GM21825 (cell line): ENCODE measurements at regions not wholly inside any gene's neighbourhood (a gene's known extent, or its start where the extent isn't known, plus 50 kb on each side); places are given as distances from the start of the nearest gene placed in this dataset.
"Not testable (repeated sequence)": the region's sequence is repeated elsewhere in the genome, so short reads cannot be mapped to it uniquely, and the experiment has no call there.

Experiments
- ATAC-seq: cut with Tn5 transposase; IDR thresholded peaks from one replicate; pipeline ENCODE4 v1.9.1; 2021; ENCODE audit warnings: mild to moderate bottlenecking, moderate library complexity; ENCODE audit not compliant: unreplicated experiment

DNA sequence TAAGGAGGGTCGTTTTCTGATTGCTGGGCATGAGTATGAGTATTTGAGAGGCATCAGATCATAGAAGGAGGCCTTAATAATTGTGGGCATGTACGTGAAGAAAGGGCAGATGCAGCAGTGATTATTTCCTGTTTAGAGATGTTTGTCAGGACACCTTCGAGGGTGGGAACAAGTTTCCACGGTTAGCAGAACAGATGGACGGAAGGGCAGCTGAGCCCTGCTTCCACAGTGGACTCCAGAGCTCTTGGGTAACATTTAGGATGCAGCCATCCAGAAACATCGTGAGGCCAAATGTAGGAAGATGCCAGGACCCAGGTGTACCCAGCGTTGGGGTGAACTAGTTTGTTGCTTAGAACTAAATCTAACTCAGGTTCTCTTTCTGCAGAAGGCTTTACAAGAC, 231.3 kb upstream of the FAT1 start:
- ATAC-seq: no peak

DNA sequence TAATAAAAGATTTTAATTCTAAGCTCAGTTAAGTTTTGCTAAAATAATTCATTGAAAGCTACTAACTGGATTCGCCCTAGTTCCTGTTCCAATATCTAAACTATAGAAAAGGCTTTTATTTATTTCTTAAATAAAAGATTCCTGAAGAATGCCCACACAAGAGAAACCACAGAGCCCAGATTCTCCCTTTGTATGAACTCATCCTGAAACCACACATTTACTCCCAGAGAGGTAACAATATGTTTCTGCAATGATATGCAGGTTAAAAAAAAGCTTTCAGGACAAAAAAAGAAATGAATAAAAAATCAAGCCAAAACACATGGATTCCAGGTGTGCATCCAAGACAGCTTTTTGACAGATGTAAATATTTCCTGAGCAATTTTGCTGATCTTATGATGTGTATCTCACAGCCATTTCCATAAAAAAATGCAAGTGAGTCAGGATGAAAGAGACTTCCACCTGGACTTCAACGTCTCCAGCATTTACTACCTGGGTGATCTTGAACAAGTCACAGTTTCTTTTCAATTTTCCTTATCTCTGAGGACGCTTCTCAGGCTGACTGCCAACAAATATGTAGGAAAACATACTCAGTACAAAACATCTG, 234.4 kb upstream of the FAT1 start:
- no peak for ATAC-seq

DNA sequence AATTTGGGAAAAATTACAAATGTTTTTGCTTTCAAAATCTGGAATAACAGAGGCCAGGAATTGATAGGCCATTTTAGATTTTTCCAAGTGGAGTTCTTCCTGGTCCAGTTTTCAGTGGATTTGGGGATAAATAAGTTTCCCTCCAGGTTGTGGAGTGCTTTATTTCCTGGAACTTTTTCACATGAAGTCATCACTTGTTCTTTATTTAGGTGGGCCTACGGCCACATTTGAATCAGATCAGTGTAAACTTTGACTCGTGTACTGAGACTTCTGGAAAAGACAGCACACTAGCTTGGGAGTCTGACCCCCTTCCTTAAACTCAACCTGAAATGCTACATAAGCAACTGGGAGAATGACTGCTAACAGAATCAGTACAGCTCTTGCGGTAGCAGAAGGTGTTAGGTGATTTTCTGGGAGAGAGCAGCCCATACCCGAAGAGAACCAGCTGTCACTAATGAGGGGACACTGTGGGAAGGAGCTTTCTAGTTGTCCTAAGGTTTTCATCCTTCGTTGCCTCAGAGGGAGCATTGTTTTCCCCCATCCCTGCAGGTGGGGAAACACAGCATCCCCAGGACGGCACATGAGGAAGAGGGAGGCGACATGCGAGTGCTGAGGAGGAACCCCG, 235.2 kb upstream of the FAT1 start:
- ATAC-seq: no peak

DNA sequence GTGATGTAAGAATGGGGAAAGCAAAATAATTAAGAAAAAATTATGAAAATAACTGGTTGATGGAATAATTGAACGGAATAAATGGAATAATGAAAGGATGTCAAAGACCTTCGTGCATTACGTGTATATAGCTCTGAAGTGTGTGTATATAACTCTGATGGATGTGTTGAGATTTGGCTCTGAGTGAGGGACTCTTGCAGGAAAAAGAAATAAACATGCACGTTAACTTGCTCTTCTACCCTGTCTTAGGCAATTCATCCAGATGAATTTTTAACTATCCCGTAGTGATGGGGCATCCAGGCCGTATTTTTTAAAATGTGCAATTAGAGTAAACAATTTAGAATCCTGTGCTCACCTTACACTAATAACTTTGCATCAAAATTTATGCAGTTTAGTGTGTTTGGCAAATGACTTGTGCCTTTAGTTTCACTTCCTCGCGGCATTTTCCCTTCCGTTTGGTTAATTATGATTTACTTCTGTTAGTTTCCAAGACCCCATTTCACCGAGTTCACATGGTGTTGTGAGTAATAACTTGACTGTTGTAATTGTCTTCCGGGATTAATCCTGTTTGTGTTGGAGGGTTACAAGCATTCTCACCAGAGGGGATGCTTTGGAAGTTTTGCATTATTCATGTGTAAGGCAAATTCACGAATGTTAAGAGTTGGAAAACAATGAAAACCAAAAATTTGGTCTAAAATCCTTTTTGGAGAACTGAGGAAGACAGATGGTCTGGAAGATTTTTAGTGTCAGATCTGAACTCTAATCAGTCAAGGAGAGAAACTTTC, 256.5 kb upstream of the FAT1 start:
- ATAC-seq: no peak

DNA sequence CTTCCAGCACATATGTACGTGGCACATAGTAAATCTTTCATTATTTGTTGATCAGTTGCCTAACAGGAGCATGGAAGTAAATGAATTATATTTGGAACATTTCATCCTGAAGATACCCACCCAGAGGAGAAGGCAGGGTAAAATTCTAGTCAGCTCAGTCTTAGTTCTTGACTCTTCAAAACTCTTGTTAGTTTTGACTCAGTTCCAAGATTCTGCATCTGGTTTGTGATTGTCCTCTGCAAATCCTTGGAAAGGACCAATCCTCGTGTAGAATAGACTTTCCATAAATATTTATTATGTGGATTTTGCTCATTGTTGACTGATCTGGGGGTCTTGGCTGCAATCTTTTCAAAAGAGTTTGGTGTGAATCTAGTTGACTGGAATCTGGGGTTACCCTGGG, 257.5 kb upstream of the FAT1 start:
- ATAC-seq: no peak

DNA sequence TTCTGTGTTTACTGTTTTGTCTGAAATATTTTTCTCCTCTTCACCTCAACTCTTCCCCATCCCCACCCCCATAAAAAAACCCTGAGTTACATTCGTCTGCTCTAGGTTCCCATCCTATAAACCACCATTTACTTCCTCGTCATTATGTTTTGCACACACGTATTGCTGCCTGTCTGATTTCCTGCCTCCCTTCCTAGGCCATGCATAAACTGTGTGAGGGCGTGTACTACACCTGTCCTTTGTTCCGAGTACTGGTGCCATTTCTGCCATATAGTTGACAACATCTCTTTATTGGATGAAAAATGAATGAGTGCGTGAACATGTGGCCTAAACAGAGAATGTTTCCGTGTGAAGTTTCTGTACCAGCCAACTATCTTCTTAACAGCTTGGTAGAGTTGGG, 258.5 kb upstream of the FAT1 start:
- ATAC-seq: no peak

DNA sequence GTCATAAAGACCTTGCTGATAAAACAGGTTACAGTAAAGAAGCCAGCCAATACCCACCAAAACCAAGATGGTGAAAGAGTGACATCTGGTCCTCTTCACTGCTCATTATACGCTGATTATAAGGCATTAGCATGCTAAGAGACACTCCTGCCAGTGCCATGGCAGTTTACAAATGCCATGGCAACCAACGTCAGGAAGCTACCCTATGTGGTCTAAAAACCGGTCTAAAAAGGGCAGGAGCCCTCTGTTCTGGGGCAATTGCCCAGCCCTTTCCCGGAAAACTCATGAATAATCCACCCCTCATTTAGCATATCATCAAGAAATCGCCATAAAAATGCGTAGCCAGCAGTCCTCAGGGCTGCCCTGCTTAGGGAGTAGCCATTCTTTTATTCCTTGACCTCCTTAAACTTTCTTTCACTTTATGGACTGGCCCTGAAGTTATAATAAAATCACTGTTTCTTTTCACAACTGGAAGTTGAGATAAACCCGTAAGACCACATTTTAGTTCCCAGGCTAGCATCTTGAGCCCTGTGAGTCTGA, 260.5 kb upstream of the FAT1 start:
- ATAC-seq: no peak

DNA sequence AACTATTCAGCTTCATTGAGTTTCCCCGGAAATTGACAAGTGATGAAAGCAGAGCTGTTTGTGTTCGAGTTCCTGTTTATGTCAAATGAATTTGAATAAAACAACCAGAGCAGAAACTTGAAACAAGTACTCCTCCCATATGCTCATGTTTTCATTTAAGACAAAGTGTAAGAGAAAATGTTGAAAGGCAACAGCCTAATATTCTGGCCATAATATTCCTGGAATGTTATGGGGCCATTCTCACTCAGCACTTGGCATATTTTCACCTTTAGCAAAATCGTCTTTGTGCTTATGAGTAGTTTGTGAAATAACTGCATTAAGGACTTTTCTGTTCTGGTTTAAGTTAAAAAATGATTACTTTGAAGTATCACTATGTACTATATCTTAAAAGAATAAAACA, 276.0 kb upstream of the FAT1 start:
- no peak for ATAC-seq

DNA sequence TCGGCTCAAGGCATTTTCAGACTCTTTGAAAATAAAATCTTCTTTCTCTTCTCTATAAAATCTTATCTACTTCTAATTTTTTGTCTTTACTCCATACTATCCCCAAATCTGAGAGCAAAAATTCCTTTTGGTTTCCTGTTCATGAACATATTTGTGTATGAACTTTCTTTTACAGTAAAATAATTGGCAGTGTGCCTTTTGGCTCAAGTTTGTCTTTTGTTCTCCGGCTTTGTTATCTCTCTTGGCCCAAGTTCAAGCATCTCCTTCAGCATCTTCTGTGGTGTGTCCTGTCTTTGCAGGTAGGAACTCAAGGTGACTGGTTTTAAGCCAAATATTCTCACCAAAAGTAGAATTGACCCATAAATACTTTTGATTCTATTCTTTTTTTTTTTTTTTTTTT, 276.6 kb upstream of the FAT1 start:
- ATAC-seq: no peak

DNA sequence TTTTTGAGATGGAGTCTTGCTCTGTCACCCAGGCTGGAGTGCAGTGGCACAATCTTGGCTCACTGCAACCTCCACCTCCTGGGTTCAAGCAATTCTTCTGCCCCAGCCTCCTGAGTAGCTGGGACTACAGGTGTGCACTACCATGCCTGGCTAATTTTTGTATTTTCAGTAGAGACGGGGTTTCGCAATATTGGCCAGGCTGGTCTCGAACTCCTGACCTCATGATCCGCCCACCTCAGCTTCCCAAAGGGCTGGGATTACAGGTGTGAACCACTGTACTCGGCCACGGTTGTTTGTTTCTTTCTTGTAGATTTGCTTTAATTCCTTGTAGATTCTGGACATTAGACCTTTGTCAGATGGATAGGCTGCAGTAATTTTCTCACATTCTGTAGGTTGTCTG, 278.5 kb upstream of the FAT1 start:
- ATAC-seq: not testable (repeated sequence)

DNA sequence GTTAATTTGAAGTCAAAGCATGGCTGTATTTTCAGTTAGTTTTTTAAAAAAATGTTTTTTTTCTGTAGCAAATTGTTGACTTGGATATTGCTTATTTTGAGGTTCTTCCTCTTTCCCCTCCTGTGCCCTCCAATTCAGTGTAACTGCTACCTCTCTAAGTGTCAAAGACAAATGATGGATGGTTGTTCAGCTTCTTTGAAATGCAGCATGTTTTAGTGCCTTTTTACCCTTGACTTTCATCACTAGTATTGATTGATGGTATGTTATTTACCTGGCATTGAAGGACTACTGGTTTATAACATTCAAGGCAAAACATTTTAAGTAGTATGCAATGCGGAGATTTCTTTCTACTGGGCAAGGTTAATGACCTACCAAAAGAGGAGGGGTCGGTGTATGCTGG, 281.0 kb upstream of the FAT1 start:
- ATAC-seq: no peak

DNA sequence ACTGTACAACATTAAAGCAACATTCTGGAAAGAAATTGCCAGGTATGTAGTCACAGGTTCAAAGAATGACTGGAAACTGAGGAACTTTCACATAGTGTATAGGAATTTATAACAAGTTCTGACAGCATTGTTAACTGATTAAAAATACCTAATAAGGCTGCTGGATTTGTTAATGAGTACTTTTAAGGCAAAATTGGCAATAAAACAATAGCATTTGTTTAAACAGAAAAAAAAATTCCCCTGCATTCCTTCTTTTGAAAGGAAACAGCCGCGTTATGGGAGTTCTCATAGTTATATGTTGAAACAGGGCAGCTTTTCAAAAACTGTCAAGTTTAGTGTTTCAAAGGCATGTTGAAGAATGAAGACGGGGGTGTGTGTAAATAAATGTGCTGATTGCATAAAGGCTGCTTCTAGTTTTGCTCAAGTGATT, 282.5 kb upstream of the FAT1 start:
- ATAC-seq: no peak

DNA sequence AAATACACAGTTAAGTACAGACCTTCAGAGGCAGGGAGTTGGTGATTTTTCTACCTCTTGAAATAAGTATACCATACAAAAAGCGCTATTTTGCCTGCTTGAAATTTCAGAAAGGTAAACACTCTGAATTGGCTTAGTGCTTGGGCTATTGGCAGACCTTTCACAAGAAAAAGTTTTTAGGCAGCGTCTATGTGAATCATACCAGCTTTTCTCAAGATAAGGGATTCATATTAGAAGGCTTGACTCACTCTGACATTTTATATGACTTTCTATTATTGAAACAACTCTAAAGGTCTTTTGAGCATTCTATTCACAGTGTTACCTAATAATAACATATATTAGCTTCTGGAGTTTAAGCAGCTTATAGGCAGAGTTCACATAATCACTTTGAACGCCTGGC, 286.4 kb upstream of the FAT1 start:
- ATAC-seq: no peak

DNA sequence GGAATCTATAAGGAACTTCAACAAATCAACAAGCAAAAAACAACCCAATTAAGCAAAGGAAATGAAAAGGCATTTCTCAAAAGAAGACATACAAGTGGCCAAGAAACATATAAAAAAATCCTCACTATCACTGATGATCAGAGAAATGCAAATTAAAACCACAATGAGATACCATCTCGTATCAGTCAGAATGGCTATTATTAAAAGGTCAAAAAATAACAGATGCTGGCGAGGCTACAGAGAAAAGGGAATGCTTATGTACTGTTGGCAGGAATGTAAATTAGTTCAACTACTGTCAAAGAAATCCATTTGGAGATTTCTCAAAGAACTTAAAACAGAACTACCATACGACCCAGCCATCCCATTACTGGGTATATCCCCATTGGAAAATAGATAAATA, 292.4 kb upstream of the FAT1 start:
- ATAC-seq: no peak

DNA sequence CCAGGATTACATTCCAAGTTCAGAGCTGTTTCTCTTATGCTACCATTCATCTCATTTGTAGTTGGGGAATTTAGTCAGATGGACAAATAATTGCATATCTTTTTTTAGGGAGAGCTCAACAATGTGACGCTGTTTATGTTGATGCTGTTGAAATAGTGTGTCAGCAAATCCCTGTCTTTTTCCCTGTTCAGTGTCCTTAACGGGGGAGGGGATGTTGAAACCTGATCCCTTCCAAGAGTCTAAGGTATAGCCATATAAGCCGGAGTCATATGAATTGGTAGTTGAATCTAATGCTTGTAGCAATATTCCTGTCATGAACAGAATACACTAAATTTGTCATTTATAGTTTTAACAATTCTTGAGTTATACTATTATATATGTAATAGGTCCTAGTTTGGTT, 293.5 kb upstream of the FAT1 start:
- ATAC-seq: no peak

DNA sequence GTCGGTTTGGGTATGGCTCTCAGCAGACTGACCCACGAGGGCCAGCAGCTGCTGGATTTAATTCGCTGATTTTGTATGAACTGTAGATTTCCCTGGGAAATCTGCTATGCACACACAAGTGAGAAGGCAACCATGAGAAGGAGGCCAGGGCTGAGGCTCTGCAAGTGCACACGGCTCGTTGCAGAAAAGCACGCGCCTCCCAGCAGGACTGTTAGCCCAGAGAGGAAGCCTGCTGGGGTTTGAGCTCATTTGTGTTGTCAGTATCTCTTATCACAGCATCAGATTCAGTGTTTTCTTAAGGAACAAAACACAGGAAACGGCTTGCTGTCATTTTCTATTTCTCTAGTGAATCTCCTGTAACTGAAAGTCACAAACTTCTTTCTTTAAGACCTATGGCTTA, 296.2 kb upstream of the FAT1 start:
- ATAC-seq: no peak

DNA sequence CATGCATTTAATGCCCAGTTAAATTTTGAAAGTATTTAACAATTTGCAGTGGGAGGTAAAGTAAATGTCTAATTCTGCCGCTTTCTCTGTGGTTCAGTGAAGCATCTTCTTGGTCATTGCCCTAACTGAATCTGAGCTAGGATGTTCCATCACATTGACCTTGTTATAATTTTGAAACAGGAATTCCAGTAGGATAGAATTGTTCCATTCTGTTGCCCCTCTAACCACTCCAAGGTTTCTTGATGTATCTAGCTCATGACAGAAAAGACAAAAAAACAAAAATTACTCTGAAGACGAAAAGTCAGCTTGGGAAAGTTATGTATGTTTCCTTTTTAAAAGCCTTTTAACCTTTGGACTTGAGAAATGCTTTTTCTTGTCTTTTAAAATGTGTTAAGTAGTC, 297.0 kb upstream of the FAT1 start:
- no peak for ATAC-seq

DNA sequence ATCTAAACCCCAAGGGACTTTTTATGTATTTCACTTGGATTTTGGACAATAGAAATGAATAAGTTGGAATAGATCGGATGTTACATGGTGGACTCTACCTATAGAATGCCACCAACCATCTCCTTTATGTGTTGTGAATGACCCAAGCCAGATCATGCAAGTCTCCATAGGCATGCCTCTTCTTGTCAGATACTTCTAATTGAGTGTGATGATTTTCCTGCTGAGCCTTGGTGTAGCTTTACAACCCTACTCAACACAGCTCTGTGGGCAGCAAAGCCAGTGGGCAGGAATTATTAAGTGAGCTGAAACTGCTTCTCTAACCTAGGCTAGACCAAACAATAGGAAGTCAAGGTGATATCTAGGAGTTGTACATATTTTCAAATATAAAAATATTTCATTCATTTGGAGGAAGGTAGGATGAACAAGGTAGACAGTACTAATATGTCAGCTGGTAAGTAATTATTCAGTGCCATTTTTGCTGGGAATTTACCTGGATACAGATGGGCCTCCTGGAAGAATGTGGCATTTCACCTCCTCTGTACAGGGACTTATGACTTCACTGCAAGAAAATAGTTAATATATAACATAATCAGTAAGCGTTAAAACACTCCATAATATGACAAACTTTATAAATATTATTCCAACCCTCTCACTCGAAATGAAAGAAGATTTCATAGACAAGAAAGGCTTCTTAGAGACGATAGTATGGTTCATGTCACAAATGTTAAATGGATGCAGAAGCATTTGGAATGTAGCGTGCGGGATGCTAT, 298.0 kb upstream of the FAT1 start:
- ATAC-seq: no peak

DNA sequence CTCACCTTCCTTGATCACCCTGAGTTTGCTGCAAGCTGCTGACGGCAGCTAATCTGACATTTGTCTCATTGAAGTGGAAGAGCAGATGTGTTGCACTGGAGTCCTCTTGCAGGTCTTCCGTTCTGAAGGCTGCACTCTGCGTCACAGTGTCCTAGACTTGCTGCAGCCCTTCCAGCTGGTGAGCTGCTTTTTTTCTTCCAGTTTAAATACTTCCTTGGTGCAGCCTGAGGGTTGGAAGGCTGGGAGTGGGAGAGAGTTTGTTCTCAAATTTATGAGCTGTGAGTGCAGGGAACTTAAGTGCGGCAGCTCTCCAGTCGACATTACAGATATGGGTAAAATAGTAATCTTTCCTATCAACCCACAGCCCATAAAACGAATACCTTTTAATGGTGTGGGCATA, 303.6 kb upstream of the FAT1 start:
- ATAC-seq: no peak

DNA sequence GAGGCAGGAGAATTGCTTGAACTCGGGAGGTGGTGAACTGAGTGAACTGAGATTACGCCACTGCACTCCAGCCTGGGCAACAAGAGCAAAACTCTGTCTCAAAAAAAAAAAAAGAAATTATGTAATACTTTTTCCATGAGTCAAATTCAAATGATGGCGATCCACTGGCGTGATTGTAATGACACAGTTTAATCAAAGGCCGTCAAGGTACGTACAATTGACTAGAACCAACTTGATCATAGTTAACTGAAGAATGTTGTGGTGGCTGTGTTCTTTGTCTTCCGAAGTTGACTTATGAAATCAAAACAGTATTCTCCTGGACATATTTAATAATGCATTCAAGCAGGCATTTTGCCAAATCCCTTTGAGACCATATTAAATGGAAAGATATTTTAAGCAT, 318.6 kb upstream of the FAT1 start:
- ATAC-seq: no peak

DNA sequence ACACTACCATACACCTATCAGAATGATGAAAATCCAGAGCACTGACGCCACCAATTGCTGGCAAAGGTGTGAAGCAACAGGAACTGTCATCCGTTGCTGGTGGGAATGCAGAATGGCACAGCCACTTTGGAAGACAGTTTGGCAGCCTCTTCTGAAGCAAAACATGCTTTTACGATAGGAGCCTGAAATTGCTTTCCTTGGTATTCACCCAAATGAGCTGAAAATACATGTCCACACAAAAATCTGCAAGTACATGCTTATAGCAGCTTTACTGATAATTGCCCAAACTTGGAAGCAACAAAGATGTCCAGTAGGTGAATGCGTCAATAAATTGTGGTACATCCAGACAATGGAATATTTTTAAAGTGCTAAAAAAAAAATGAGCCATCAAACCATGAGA, 322.8 kb upstream of the FAT1 start:
- ATAC-seq: no peak
